ENCODE measurements at regions not wholly inside any gene's neighbourhood (a gene's known extent, or its start where the extent isn't known, plus 50 kb on each side); places are given as distances from the start of the nearest gene placed in this dataset.

- no peak for DNase-seq
These were observed 79.0 kb upstream of the TCF7L2 start for GRCh38 chr10:112871021-112871420.

- DNase-seq, result no peak
These were observed 77.3 kb upstream of the TCF7L2 start for GRCh38 chr10:112872728-112873127.

GRCh38 chr10:112873541-112873940, 76.5 kb upstream of the TCF7L2 start:
- no peak for DNase-seq

GRCh38 chr10:112874982-112875381, 75.1 kb upstream of the TCF7L2 start:
- DNase-seq, result no peak

- no peak for DNase-seq
These were observed 74.4 kb upstream of the TCF7L2 start for GRCh38 chr10:112875476-112876267.

GRCh38 chr10:112880633-112881530, 69.2 kb upstream of the TCF7L2 start:
- no peak for DNase-seq

GRCh38 chr10:112883360-112884178, 66.5 kb upstream of the TCF7L2 start:
- DNase-seq, result no peak

GRCh38 chr10:112884179-112884504, 65.9 kb upstream of the TCF7L2 start:
- no peak for DNase-seq

- no peak for DNase-seq
These were observed 63.6 kb upstream of the TCF7L2 start for GRCh38 chr10:112886463-112886862.

GRCh38 chr10:112887968-112888367, 62.1 kb upstream of the TCF7L2 start:
- no peak for DNase-seq

GRCh38 chr10:112895292-112895691, 54.8 kb upstream of the TCF7L2 start:
- DNase-seq, result no peak

GRCh38 chr10:112896273-112896672, 53.8 kb upstream of the TCF7L2 start:
- no peak for DNase-seq

- no peak for DNase-seq
These were observed 53.3 kb upstream of the TCF7L2 start for GRCh38 chr10:112896722-112897121.

- peak; percentile 49 for DNase-seq
These were observed 51.3 kb upstream of the TCF7L2 start for GRCh38 chr10:112898540-112899390.

GRCh38 chr10:112899391-112900065, 50.5 kb upstream of the TCF7L2 start:
- DNase-seq, result no peak
